Liver (tissue), 8 donors: ENCODE measurements at regions not wholly inside any gene's neighbourhood (a gene's known extent, or its start where the extent isn't known, plus 50 kb on each side); places are given as distances from the start of the nearest gene placed in this dataset.

ENCODE experiments used
- DNase-seq: peaks from one replicate; pipeline ENCODE4 v3.0.0-alpha.2; 2017; ENCODE audit warnings: low spot score
- H3K27ac ChIP-seq, 2 donors: one replicate each; pipeline ENCODE4 v1.7.0; 2013; ENCODE audit warnings: inconsistent platforms in 2 of 2, low read length in 2 of 2, control low read depth in 1 of 2, low read depth in 1 of 2, mild to moderate bottlenecking in 1 of 2
- H3K27me3 ChIP-seq, 4 donors: one replicate each; pipeline versions ENCODE4 v1.6.1 to v1.7.0; 2013; ENCODE audit warnings: low read length in 3 of 4, inconsistent platforms in 1 of 4, mild to moderate bottlenecking in 1 of 4, moderate library complexity in 1 of 4; ENCODE audit not compliant: control insufficient read depth in 4 of 4, insufficient read depth in 4 of 4
- H3K36me3 ChIP-seq, 4 donors: one replicate each; pipeline versions ENCODE4 v1.6.1 to v1.7.0; 2013; ENCODE audit warnings: low read length in 3 of 4, mild to moderate bottlenecking in 3 of 4, low read depth in 1 of 4, moderate library complexity in 1 of 4; ENCODE audit not compliant: control insufficient read depth in 4 of 4, insufficient read depth in 3 of 4
- H3K4me1 ChIP-seq, 4 donors: one replicate each; pipeline versions ENCODE4 v1.6.1 to v1.7.0; 2013; ENCODE audit warnings: low read length in 3 of 4, mild to moderate bottlenecking in 3 of 4, moderate library complexity in 1 of 4; ENCODE audit not compliant: control insufficient read depth in 4 of 4, insufficient read depth in 4 of 4
- H3K4me3 ChIP-seq, 3 donors: one replicate each; pipeline versions ENCODE4 v1.6.1 to v1.7.0; 2013; ENCODE audit warnings: low read length in 3 of 3, control low read depth in 1 of 3, low read depth in 1 of 3, mild to moderate bottlenecking in 1 of 3
- H3K9ac ChIP-seq, 2 donors: one replicate each; pipeline ENCODE4 v1.7.0; 2013; ENCODE audit warnings: low read length in 2 of 2, mild to moderate bottlenecking in 2 of 2, moderate library complexity in 2 of 2, control low read depth in 1 of 2, low read depth in 1 of 2
- H3K9me3 ChIP-seq, 4 donors: one replicate each; pipeline versions ENCODE4 v1.6.1 to v1.7.0; 2013; ENCODE audit warnings: low read length in 3 of 4; ENCODE audit not compliant: control insufficient read depth in 4 of 4
- ATF3 ChIP-seq: IDR thresholded peaks from 2 replicates; pipeline ENCODE4 v1.6.1; 2016; ENCODE audit warnings: antibody characterized with exemption
- CTCF ChIP-seq: fragments of 150-350 bp; IDR thresholded peaks from 2 replicates; pipeline ENCODE4 v1.5.1; 2017; ENCODE audit warnings: improper control_type of control experiment, low read depth, low read length; ENCODE audit not compliant: missing input control
- EGR1 ChIP-seq, 2 donors: IDR thresholded peaks; 2 replicates each; pipeline ENCODE4 v1.6.1; 2016 to 2018; ENCODE audit warnings: antibody characterized with exemption in 2 of 2, low read depth in 2 of 2
- FOXA1 ChIP-seq: IDR thresholded peaks from 2 replicates; pipeline ENCODE4 v1.6.1; 2016; ENCODE audit warnings: antibody characterized with exemption
- FOXA2 ChIP-seq: IDR thresholded peaks from 2 replicates; pipeline ENCODE4 v1.6.1; 2016; ENCODE audit warnings: antibody characterized with exemption
- GABPA ChIP-seq, 2 donors: IDR thresholded peaks in 1 of 2; conservative IDR thresholded peaks in 1 of 2; 2 replicates each; pipeline ENCODE4 v1.6.1; 2016; ENCODE audit warnings: antibody characterized with exemption in 2 of 2, mild to moderate bottlenecking in 1 of 2, moderate library complexity in 1 of 2
- HNF4A ChIP-seq, 2 donors: conservative IDR thresholded peaks; 2 replicates each; pipeline ENCODE4 v1.6.1; 2016; ENCODE audit warnings: antibody characterized with exemption in 2 of 2, mild to moderate bottlenecking in 2 of 2
- HNF4G ChIP-seq: IDR thresholded peaks from 2 replicates; pipeline ENCODE4 v1.6.1; 2016; ENCODE audit warnings: antibody characterized with exemption
- JUND ChIP-seq, 2 donors: IDR thresholded peaks; 2 replicates each; pipeline ENCODE4 v1.6.1; 2016; ENCODE audit warnings: antibody characterized with exemption in 2 of 2
- MAX ChIP-seq: IDR thresholded peaks from 2 replicates; pipeline ENCODE4 v1.6.1; 2016; ENCODE audit warnings: antibody characterized with exemption
- NR2F2 ChIP-seq: IDR thresholded peaks from 2 replicates; pipeline ENCODE4 v1.6.1; 2016; ENCODE audit warnings: antibody characterized with exemption
- RAD21 ChIP-seq, 2 donors: IDR thresholded peaks; 2 replicates each; pipeline ENCODE4 v1.6.1; 2016; ENCODE audit warnings: antibody characterized with exemption in 2 of 2, mild to moderate bottlenecking in 2 of 2
- RXRA ChIP-seq, 2 donors: IDR thresholded peaks; 2 replicates each; pipeline ENCODE4 v1.6.1; 2017 to 2018; ENCODE audit warnings: antibody characterized with exemption in 2 of 2, mild to moderate bottlenecking in 1 of 2
- SP1 ChIP-seq: IDR thresholded peaks from 2 replicates; pipeline ENCODE4 v1.6.1; 2018; ENCODE audit warnings: antibody characterized with exemption, mild to moderate bottlenecking
- TAF1 ChIP-seq: conservative IDR thresholded peaks from 2 replicates; pipeline ENCODE4 v1.6.1; 2016; ENCODE audit warnings: antibody characterized with exemption, mild to moderate bottlenecking
- YY1 ChIP-seq: IDR thresholded peaks from 2 replicates; pipeline ENCODE4 v1.6.1; 2016; ENCODE audit warnings: antibody characterized with exemption, mild to moderate bottlenecking
- ZBTB33 ChIP-seq: IDR thresholded peaks from 2 replicates; pipeline ENCODE4 v1.6.1; 2016; ENCODE audit warnings: antibody characterized with exemption
- WGBS: extraction: QIAGEN DNeasy Blood & Tissue Kit; methylation state at CpG from one replicate; pipeline ENCODE4 v1.1.7; 2013; 5-methylcytosine and 5-hydroxymethylcytosine counted together
- TF ChIP-seq, protein P1 (sequence below): IDR thresholded peaks from 2 replicates; pipeline ENCODE4 v1.6.1; 2016; ENCODE audit warnings: antibody characterized with exemption, mild to moderate bottlenecking
- donor health status: healthy.
- donor health status: healthy.
- donor health status: healthy.
- donor health status: healthy.
- donor health status: healthy.

GRCh38 chr11:104584823-104585222 is 313.4 kb downstream of the CASP12 start:
- no peak for DNase-seq
- no peak overlapping the region for H3K4me3 ChIP-seq
- 52% methylated on average over 2 of the region's 2 CpGs for WGBS
- no peak for TF ChIP-seq ATF3
- TF ChIP-seq FOXA2, result no peak
- TF ChIP-seq SP1, result no peak
- TF ChIP-seq RXRA (IDR thresholded peaks at IDR 0.05), result no peak
- TF ChIP-seq EGR1 (IDR thresholded peaks at IDR 0.05; ENCODE audit: low read depth in 2 of 2), result no peak
- no peak for TF ChIP-seq HNF4G
- TF ChIP-seq GABPA (IDR thresholded peaks at IDR 0.05 in 1 of 2, conservative IDR thresholded peaks at IDR 0.05 in 1 of 2), result no peak
- no peak for TF ChIP-seq RAD21 (IDR thresholded peaks at IDR 0.05)
- no peak for TF ChIP-seq ZBTB33
- TF ChIP-seq JUND (IDR thresholded peaks at IDR 0.05), result no peak
- no peak for TF ChIP-seq YY1
- no peak for TF ChIP-seq NR2F2
- TF ChIP-seq, protein P1, sequence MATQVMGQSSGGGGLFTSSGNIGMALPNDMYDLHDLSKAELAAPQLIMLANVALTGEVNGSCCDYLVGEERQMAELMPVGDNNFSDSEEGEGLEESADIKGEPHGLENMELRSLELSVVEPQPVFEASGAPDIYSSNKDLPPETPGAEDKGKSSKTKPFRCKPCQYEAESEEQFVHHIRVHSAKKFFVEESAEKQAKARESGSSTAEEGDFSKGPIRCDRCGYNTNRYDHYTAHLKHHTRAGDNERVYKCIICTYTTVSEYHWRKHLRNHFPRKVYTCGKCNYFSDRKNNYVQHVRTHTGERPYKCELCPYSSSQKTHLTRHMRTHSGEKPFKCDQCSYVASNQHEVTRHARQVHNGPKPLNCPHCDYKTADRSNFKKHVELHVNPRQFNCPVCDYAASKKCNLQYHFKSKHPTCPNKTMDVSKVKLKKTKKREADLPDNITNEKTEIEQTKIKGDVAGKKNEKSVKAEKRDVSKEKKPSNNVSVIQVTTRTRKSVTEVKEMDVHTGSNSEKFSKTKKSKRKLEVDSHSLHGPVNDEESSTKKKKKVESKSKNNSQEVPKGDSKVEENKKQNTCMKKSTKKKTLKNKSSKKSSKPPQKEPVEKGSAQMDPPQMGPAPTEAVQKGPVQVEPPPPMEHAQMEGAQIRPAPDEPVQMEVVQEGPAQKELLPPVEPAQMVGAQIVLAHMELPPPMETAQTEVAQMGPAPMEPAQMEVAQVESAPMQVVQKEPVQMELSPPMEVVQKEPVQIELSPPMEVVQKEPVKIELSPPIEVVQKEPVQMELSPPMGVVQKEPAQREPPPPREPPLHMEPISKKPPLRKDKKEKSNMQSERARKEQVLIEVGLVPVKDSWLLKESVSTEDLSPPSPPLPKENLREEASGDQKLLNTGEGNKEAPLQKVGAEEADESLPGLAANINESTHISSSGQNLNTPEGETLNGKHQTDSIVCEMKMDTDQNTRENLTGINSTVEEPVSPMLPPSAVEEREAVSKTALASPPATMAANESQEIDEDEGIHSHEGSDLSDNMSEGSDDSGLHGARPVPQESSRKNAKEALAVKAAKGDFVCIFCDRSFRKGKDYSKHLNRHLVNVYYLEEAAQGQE, result no peak
- TF ChIP-seq CTCF, result no peak
- no peak for TF ChIP-seq FOXA1
- no peak for TF ChIP-seq TAF1
- TF ChIP-seq MAX, result no peak
- no peak for TF ChIP-seq HNF4A (conservative IDR thresholded peaks at IDR 0.05)
- H3K27ac ChIP-seq, result no peak overlapping the region
- no peaks in the 10 kb centered on the region for H3K36me3 ChIP-seq
- H3K27me3 ChIP-seq, result no peaks in the 10 kb centered on the region
- no peak overlapping the region for H3K9ac ChIP-seq
- no peaks in the 10 kb centered on the region for H3K9me3 ChIP-seq
- no peaks in the 10 kb centered on the region for H3K4me1 ChIP-seq

GRCh38 chr11:104583857-104584256 is 314.4 kb downstream of the CASP12 start:
- no peaks in the 10 kb centered on the region for H3K36me3 ChIP-seq
- WGBS, result 81% methylated on average over 10 of the region's 10 CpGs
- no peaks in the 10 kb centered on the region for H3K4me1 ChIP-seq
- DNase-seq, result no peak
- no peaks in the 10 kb centered on the region for H3K27me3 ChIP-seq
- TF ChIP-seq MAX (no peak), GABPA (IDR thresholded peaks at IDR 0.05 in 1 of 2, conservative IDR thresholded peaks at IDR 0.05 in 1 of 2) (no peak), CTCF (no peak), YY1 (no peak), FOXA1 (no peak), JUND (IDR thresholded peaks at IDR 0.05) (no peak), NR2F2 (no peak), SP1 (no peak), TAF1 (no peak), FOXA2 (no peak), RAD21 (IDR thresholded peaks at IDR 0.05) (no peak), EGR1 (IDR thresholded peaks at IDR 0.05; ENCODE audit: low read depth in 2 of 2) (no peak)
- TF ChIP-seq, protein P1, result no peak
- no peak overlapping the region for H3K4me3 ChIP-seq
- no peak overlapping the region for H3K27ac ChIP-seq
- no peaks in the 10 kb centered on the region for H3K9me3 ChIP-seq
- H3K9ac ChIP-seq, result no peak overlapping the region
